Hepatocyte (in vitro differentiated cells): ENCODE measurements at regions not wholly inside any gene's neighbourhood (a gene's known extent, or its start where the extent isn't known, plus 50 kb on each side); places are given as distances from the start of the nearest gene placed in this dataset.

ENCODE experiments used
- DNase-seq: peaks from one replicate; pipeline ENCODE4 v3.0.0-alpha.2; 2016; ENCODE audit warnings: low spot score
- H2AFZ ChIP-seq: fragments of 200-600 bp; sonication (generic); 2 replicates; pipeline ENCODE4 v1.6.0; 2016; ENCODE audit warnings: antibody characterized with exemption, mild to moderate bottlenecking
- H3K27ac ChIP-seq: fragments of 200-600 bp; sonication (generic); 2 replicates; pipeline ENCODE4 v1.5.1; 2016; ENCODE audit warnings: mild to moderate bottlenecking
- H3K27me3 ChIP-seq: fragments of 200-600 bp; sonication (generic); 2 replicates; pipeline ENCODE4 v1.6.1; 2016
- H3K36me3 ChIP-seq: fragments of 200-600 bp; sonication (generic); replicated peaks from 2 replicates; pipeline ENCODE4 v1.5.1; 2016; ENCODE audit warnings: low read depth; ENCODE audit not compliant: insufficient read depth
- H3K4me1 ChIP-seq: fragments of 200-600 bp; sonication (generic); 2 replicates; pipeline ENCODE4 v1.5.1; 2016; ENCODE audit warnings: mild to moderate bottlenecking, moderate library complexity; ENCODE audit not compliant: insufficient read depth
- H3K4me2 ChIP-seq: fragments of 200-600 bp; sonication (generic); 2 replicates; pipeline ENCODE4 v1.6.0; 2016
- H3K4me3 ChIP-seq: fragments of 200-600 bp; sonication (generic); 2 replicates; pipeline ENCODE4 v1.5.1; 2016; ENCODE audit warnings: mild to moderate bottlenecking
- H3K79me2 ChIP-seq: fragments of 200-600 bp; sonication (generic); 2 replicates; pipeline ENCODE4 v1.6.0; 2017; ENCODE audit warnings: mild to moderate bottlenecking
- H3K9me2 ChIP-seq: fragments of 200-600 bp; sonication (generic); replicated peaks from 2 replicates; pipeline ENCODE4 v1.6.0; 2017; ENCODE audit warnings: mild to moderate bottlenecking; ENCODE audit not compliant: insufficient read depth
- H3K9me3 ChIP-seq: fragments of 200-600 bp; sonication (generic); 2 replicates; pipeline ENCODE4 v1.5.1; 2016; ENCODE audit warnings: low read depth, mild to moderate bottlenecking
- H4K20me1 ChIP-seq: fragments of 200-600 bp; sonication (generic); 2 replicates; pipeline ENCODE4 v1.6.0; 2016; ENCODE audit warnings: mild to moderate bottlenecking; ENCODE audit not compliant: insufficient read depth, poor library complexity, severe bottlenecking
- EZH2 ChIP-seq: fragments of 200-600 bp; sonication (generic); IDR thresholded peaks from 2 replicates; pipeline ENCODE4 v1.6.1; 2016; ENCODE audit warnings: antibody characterized with exemption, mild to moderate bottlenecking, borderline replicate concordance
- EZH2phosphoT487 ChIP-seq: fragments of 200-600 bp; sonication (generic); IDR thresholded peaks from one replicate; pipeline ENCODE4 v1.6.1; 2018; ENCODE audit warnings: antibody characterized with exemption, mild to moderate bottlenecking, low read depth, moderate library complexity; ENCODE audit not compliant: unreplicated experiment, severe bottlenecking
- WGBS: methylation state at CpG from one replicate; pipeline ENCODE4 v1.1.6; 2016; ENCODE audit warnings: low lambda C conversion rate; ENCODE audit errors: missing lambda C conversion rate; 5-methylcytosine and 5-hydroxymethylcytosine counted together
- TF ChIP-seq, protein P1 (sequence below): fragments of 200-600 bp; sonication (generic); IDR thresholded peaks from 2 replicates; pipeline ENCODE4 v1.5.1; 2016; ENCODE audit warnings: antibody characterized with exemption, mild to moderate bottlenecking; ENCODE audit not compliant: poor library complexity

DNA sequence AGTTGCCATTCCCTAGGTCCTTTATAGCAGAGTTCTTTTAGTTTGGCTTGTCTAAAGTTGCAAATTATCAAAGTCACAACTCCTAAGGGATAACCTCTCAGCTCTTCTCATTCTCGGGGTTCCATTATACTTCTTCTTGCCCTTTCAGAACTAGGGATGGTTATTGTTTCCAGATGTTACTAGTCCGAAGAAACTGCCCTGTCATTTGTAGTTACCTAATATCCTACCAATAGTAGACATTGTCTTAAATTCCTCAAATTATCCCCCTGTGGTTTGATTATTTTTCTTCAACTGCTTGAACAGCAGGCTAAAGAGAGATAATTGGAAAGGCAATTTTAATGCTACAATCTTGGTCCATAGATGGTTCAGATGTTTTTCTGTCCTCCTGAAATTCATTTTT, 709.8 kb downstream of the KCTD16 start:
- no peak overlapping the region for H3K4me2 ChIP-seq
- no peak for DNase-seq
- no peaks in the 10 kb centered on the region for H3K9me2 ChIP-seq
- H3K9me3 ChIP-seq: no peaks in the 10 kb centered on the region
- no peak overlapping the region for H3K4me3 ChIP-seq
- H3K79me2 ChIP-seq: no peaks in the 10 kb centered on the region
- no peaks in the 10 kb centered on the region for H4K20me1 ChIP-seq
- no peaks in the 10 kb centered on the region for H3K4me1 ChIP-seq
- H3K27ac ChIP-seq: no peak overlapping the region
- no peak overlapping the region for H2AFZ ChIP-seq
- WGBS: 59% methylated on average over 2 of the region's 2 CpGs
- H3K36me3 ChIP-seq: no peaks in the 10 kb centered on the region
- H3K27me3 ChIP-seq: no peaks in the 10 kb centered on the region
- TF ChIP-seq, protein P1, sequence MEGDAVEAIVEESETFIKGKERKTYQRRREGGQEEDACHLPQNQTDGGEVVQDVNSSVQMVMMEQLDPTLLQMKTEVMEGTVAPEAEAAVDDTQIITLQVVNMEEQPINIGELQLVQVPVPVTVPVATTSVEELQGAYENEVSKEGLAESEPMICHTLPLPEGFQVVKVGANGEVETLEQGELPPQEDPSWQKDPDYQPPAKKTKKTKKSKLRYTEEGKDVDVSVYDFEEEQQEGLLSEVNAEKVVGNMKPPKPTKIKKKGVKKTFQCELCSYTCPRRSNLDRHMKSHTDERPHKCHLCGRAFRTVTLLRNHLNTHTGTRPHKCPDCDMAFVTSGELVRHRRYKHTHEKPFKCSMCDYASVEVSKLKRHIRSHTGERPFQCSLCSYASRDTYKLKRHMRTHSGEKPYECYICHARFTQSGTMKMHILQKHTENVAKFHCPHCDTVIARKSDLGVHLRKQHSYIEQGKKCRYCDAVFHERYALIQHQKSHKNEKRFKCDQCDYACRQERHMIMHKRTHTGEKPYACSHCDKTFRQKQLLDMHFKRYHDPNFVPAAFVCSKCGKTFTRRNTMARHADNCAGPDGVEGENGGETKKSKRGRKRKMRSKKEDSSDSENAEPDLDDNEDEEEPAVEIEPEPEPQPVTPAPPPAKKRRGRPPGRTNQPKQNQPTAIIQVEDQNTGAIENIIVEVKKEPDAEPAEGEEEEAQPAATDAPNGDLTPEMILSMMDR: no peak
- no peak for TF ChIP-seq EZH2
- no peak for TF ChIP-seq EZH2phosphoT487

DNA sequence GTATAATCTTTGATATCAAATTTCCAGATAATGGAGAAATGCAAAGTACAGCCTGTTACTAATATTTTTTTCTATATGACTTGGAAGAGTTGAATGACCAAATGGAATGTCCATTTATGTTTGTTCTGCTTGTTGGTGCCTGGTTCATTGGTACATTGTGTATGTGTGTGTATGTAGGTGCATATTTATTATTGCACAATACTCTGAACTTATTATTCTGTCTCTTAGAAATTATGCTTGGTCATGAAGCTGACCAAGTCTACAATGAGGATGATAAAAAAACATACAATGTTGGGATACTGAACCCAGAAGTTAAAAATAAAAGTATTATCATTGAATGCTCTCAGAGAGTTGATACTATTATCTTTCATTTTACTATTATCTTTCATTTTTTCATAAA, 706.3 kb downstream of the KCTD16 start:
- Histone ChIP-seq H2AFZ (no peak overlapping the region), H3K36me3 (no peaks in the 10 kb centered on the region), H3K4me2 (no peak overlapping the region), H3K9me3 (no peaks in the 10 kb centered on the region), H3K79me2 (no peaks in the 10 kb centered on the region), H3K27ac (no peak overlapping the region), H3K4me3 (no peak overlapping the region), H3K9me2 (no peaks in the 10 kb centered on the region), H3K27me3 (no peaks in the 10 kb centered on the region), H4K20me1 (no peaks in the 10 kb centered on the region), H3K4me1 (no peaks in the 10 kb centered on the region)
- TF ChIP-seq, protein P1: no peak
- TF ChIP-seq EZH2: no peak
- no peak for DNase-seq

DNA sequence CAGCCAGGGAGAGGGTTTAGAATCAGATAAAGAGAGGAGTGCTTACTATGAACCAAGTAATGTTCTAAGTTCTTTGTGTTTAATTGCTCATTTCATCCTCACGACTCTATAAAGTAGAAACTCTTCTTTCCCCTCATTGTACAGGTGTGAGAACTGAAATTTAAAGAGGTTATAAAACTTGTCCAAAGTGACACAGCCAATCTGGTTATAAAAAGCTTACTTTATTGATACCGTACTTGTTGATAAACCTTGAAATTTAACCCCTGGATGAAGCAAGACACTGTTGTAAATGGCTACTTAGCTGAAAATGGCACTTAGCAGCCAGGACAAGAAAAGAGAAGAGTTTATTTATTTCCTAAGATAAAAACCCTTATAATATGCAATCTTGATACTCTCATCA, 702.4 kb downstream of the KCTD16 start:
- Histone ChIP-seq H3K79me2 (no peaks in the 10 kb centered on the region), H2AFZ (no peak overlapping the region), H3K4me3 (no peak overlapping the region), H3K27me3 (no peaks in the 10 kb centered on the region), H3K4me2 (no peak overlapping the region), H3K36me3 (no peaks in the 10 kb centered on the region), H3K9me3 (no peaks in the 10 kb centered on the region), H3K27ac (no peak overlapping the region), H3K4me1 (no peaks in the 10 kb centered on the region), H3K9me2 (no peaks in the 10 kb centered on the region), H4K20me1 (no peaks in the 10 kb centered on the region)
- 85% methylated on average over 2 of the region's 2 CpGs for WGBS
- DNase-seq: no peak
- TF ChIP-seq, protein P1: no peak
- TF ChIP-seq EZH2: no peak
- TF ChIP-seq EZH2phosphoT487: no peak

DNA sequence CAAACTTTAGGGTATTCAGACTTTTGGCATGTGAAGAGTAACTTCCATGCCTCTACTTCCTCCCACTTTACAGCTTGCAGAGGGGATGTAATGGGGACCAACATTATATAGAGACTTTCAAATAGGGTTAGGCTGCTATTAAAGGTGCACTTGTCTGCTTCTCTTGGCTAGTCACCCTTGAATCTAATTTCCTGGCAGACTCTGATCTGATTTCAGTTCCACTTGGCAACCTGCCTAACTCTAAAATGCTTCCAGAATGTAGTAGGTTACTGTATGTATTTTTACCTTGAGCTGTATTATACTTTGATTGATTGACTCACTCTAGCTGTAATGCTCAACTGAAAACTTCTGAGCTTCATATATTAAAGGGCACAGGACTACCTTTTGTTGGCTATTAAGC, 693.4 kb downstream of the KCTD16 start:
- H4K20me1 ChIP-seq: no peaks in the 10 kb centered on the region
- no peaks in the 10 kb centered on the region for H3K9me2 ChIP-seq
- no peak for TF ChIP-seq EZH2phosphoT487
- TF ChIP-seq, protein P1: no peak
- TF ChIP-seq EZH2: no peak
- H3K4me3 ChIP-seq: no peak overlapping the region
- no peak overlapping the region for H3K27ac ChIP-seq
- H3K79me2 ChIP-seq: no peaks in the 10 kb centered on the region
- no peak overlapping the region for H3K4me2 ChIP-seq
- no peaks in the 10 kb centered on the region for H3K27me3 ChIP-seq
- H2AFZ ChIP-seq: no peak overlapping the region
- no peaks in the 10 kb centered on the region for H3K36me3 ChIP-seq
- no peaks in the 10 kb centered on the region for H3K4me1 ChIP-seq
- no peaks in the 10 kb centered on the region for H3K9me3 ChIP-seq
- DNase-seq: no peak
